HEK293 (cell line): ENCODE measurements at regions not wholly inside any gene's neighbourhood (a gene's known extent, or its start where the extent isn't known, plus 50 kb on each side); places are given as distances from the start of the nearest gene placed in this dataset.
"Not testable (repeated sequence)": the region's sequence is repeated elsewhere in the genome, so short reads cannot be mapped to it uniquely, and the experiment has no call there.

Source experiments
- CTCF ChIP-seq: fragments of 450-650 bp; formaldehyde crosslinking; IDR thresholded peaks from 2 replicates; pipeline ENCODE4 v1.5.1; 2016; ENCODE audit warnings: missing biosample characterization, missing genetic modification characterization
- ZBTB20 ChIP-seq: fragments of 450-650 bp; formaldehyde crosslinking; IDR thresholded peaks from 2 replicates; pipeline ENCODE4 v1.5.1; 2016; ENCODE audit warnings: missing biosample characterization, missing genetic modification characterization
- ZBTB8A ChIP-seq: fragments of 450-650 bp; formaldehyde crosslinking; IDR thresholded peaks from 2 replicates; pipeline ENCODE4 v1.5.1; 2016; ENCODE audit warnings: missing biosample characterization, missing genetic modification characterization
- ZNF513 ChIP-seq: fragments of 450-650 bp; IDR thresholded peaks from 2 replicates; pipeline ENCODE4 v1.5.1; 2018; ENCODE audit warnings: missing biosample characterization, missing genetic modification characterization

GRCh38 chr20:30333744-30334143, 923.7 kb upstream of the DEFB115 start:
- not testable (repeated sequence) for TF ChIP-seq ZNF513, CTCF, ZBTB20, ZBTB8A (tag by site-specific recombination)
